Nucleus accumbens (tissue), 56 donors: ENCODE measurements at regions not wholly inside any gene's neighbourhood (a gene's known extent, or its start where the extent isn't known, plus 50 kb on each side); places are given as distances from the start of the nearest gene placed in this dataset.
A peak's percentile ranks its signal among the peaks of the same experiment; 100 is the strongest.

Experiments used
- DNase-seq, 56 donors: peaks; one replicate each; lab custom pipeline; 2025; lab: John Stamatoyannopoulos, UW

- no peak for DNase-seq
Observed at GRCh38 chr16:85971902-85972638, 73.1 kb downstream of the IRF8 start.

- no peak for DNase-seq
Observed at GRCh38 chr16:85974428-85975375, 75.7 kb downstream of the IRF8 start.

GRCh38 chr16:85975451-85975981, 76.6 kb downstream of the IRF8 start:
- DNase-seq = peak in 1 of 56 donors; percentile 5

- peak in 9 of 56 donors; percentile 8 to 57 (median 32) for DNase-seq
Observed at GRCh38 chr16:85978291-85978775, 79.4 kb downstream of the IRF8 start.

GRCh38 chr16:85978976-85979375, 80.0 kb downstream of the IRF8 start:
- no peak for DNase-seq

GRCh38 chr16:85979605-85980004, 80.6 kb downstream of the IRF8 start:
- no peak for DNase-seq

GRCh38 chr16:85980686-85981085, 81.7 kb downstream of the IRF8 start:
- DNase-seq = no peak

GRCh38 chr16:85981826-85982562, 83.0 kb downstream of the IRF8 start:
- DNase-seq = no peak

- peak in 3 of 56 donors; percentile 4 to 21 (median 6) for DNase-seq
Observed at GRCh38 chr16:85982563-85982939, 83.6 kb downstream of the IRF8 start.

- no peak for DNase-seq
Observed at GRCh38 chr16:85983064-85983463, 84.1 kb downstream of the IRF8 start.

GRCh38 chr16:85983606-85984230, 84.8 kb downstream of the IRF8 start:
- DNase-seq = peak in 1 of 56 donors; percentile 6

GRCh38 chr16:85984231-85984880, 85.4 kb downstream of the IRF8 start:
- DNase-seq = no peak

- peak in 1 of 56 donors; percentile 27 for DNase-seq
Observed at GRCh38 chr16:85984947-85985451, 86.0 kb downstream of the IRF8 start.

- peak in 3 of 56 donors; percentile 7 to 17 (median 10) for DNase-seq
Observed at GRCh38 chr16:85986931-85987749, 88.2 kb downstream of the IRF8 start.

GRCh38 chr16:85987750-85988078, 88.8 kb downstream of the IRF8 start:
- no peak for DNase-seq

- no peak for DNase-seq
Observed at GRCh38 chr16:85988306-85988705, 89.3 kb downstream of the IRF8 start.

GRCh38 chr16:85988723-85989313, 89.9 kb downstream of the IRF8 start:
- no peak for DNase-seq

GRCh38 chr16:85989376-85989775, 90.4 kb downstream of the IRF8 start:
- DNase-seq = no peak
